Neural progenitor cell (in vitro differentiated cells): ENCODE measurements at regions not wholly inside any gene's neighbourhood (a gene's known extent, or its start where the extent isn't known, plus 50 kb on each side); places are given as distances from the start of the nearest gene placed in this dataset.

Experiments used
- EZH2 ChIP-seq: fragments of 200-600 bp; sonication (generic); IDR thresholded peaks from 2 replicates; pipeline ENCODE4 v1.6.1; 2017; ENCODE audit warnings: antibody characterized with exemption, mild to moderate bottlenecking, moderate library complexity
- EZH2phosphoT487 ChIP-seq: fragments of 200-600 bp; sonication (generic); IDR thresholded peaks from 2 replicates; pipeline ENCODE4 v1.6.1; 2017; ENCODE audit warnings: antibody characterized with exemption
- TF ChIP-seq, protein P1 (sequence below): fragments of 200-600 bp; sonication (generic); IDR thresholded peaks from 2 replicates; pipeline ENCODE4 v1.5.1; 2017; ENCODE audit warnings: antibody characterized with exemption, mild to moderate bottlenecking

GRCh38 chr5:38023371-38023770, 183.5 kb upstream of the GDNF start:
- TF ChIP-seq, protein P1, sequence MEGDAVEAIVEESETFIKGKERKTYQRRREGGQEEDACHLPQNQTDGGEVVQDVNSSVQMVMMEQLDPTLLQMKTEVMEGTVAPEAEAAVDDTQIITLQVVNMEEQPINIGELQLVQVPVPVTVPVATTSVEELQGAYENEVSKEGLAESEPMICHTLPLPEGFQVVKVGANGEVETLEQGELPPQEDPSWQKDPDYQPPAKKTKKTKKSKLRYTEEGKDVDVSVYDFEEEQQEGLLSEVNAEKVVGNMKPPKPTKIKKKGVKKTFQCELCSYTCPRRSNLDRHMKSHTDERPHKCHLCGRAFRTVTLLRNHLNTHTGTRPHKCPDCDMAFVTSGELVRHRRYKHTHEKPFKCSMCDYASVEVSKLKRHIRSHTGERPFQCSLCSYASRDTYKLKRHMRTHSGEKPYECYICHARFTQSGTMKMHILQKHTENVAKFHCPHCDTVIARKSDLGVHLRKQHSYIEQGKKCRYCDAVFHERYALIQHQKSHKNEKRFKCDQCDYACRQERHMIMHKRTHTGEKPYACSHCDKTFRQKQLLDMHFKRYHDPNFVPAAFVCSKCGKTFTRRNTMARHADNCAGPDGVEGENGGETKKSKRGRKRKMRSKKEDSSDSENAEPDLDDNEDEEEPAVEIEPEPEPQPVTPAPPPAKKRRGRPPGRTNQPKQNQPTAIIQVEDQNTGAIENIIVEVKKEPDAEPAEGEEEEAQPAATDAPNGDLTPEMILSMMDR: no peak
- no peak for TF ChIP-seq EZH2
- no peak for TF ChIP-seq EZH2phosphoT487
